Keratinocyte (primary cell): ENCODE measurements at regions not wholly inside any gene's neighbourhood (a gene's known extent, or its start where the extent isn't known, plus 50 kb on each side); places are given as distances from the start of the nearest gene placed in this dataset.

Experiments
- DNase-seq: peaks from one replicate; pipeline ENCODE4 v3.0.0-alpha.2; 2011; ENCODE audit warnings: low read depth, missing footprints, low spot score
- FAIRE-seq: peaks from 2 replicates; lab custom pipeline; 2011; peaks lifted over from hg19 to GRCh38; lab: Jason Lieb, UNC
- H2AFZ ChIP-seq: 2 replicates; pipeline ENCODE4 v1.6.0; 2012; ENCODE audit warnings: low read length, control low read depth, inconsistent platforms; ENCODE audit not compliant: control insufficient read depth
- H3K27ac ChIP-seq: 2 replicates; pipeline ENCODE4 v1.5.1; 2011; ENCODE audit warnings: low read length; ENCODE audit not compliant: control insufficient read depth, insufficient read depth
- H3K27me3 ChIP-seq: 3 replicates; pipeline ENCODE4 v1.6.0; 2011; ENCODE audit warnings: low read length; ENCODE audit not compliant: control insufficient read depth, insufficient read depth; ENCODE audit errors: extremely low read depth
- H3K36me3 ChIP-seq, 2 experiments: 2 replicates in 1 of 2; 3 replicates in 1 of 2; pipeline ENCODE4 v1.5.1; 2011; ENCODE audit warnings: low read length in 2 of 2, mild to moderate bottlenecking in 1 of 2; ENCODE audit not compliant: control insufficient read depth in 2 of 2, insufficient read depth in 2 of 2; ENCODE audit errors: extremely low read depth in 1 of 2
- H3K4me1 ChIP-seq: 3 replicates; pipeline ENCODE4 v1.5.1; 2011; ENCODE audit warnings: low read length; ENCODE audit not compliant: control insufficient read depth, insufficient read depth; ENCODE audit errors: extremely low read depth
- H3K4me2 ChIP-seq: 3 replicates; pipeline ENCODE4 v1.6.0; 2011; ENCODE audit warnings: low read depth, low read length; ENCODE audit not compliant: control insufficient read depth, insufficient read depth; ENCODE audit errors: extremely low read depth
- H3K4me3 ChIP-seq, 3 experiments: fragments of 200-600 bp in 1 of 3; sonication (generic) in 1 of 3; 2 replicates in 2 of 3; 3 replicates in 1 of 3; pipeline ENCODE4 v1.5.1; 2011 to 2016; ENCODE audit warnings: low read length in 3 of 3, mild to moderate bottlenecking in 3 of 3, control low read depth in 2 of 3, inconsistent platforms in 1 of 3, low read depth in 1 of 3, mixed read lengths in 1 of 3, mixed run types in 1 of 3, moderate library complexity in 1 of 3; ENCODE audit not compliant: control insufficient read depth in 2 of 3, insufficient read depth in 2 of 3; ENCODE audit errors: extremely low read depth in 1 of 3
- H3K79me2 ChIP-seq: 2 replicates; pipeline ENCODE4 v1.6.0; 2012; ENCODE audit warnings: low read length; ENCODE audit not compliant: control insufficient read depth, insufficient read depth
- H3K9ac ChIP-seq: 3 replicates; pipeline ENCODE4 v1.6.0; 2011; ENCODE audit warnings: low read length; ENCODE audit not compliant: control insufficient read depth, insufficient read depth; ENCODE audit errors: extremely low read depth
- H3K9me1 ChIP-seq: 3 replicates; pipeline ENCODE4 v1.6.0; 2011; ENCODE audit warnings: low read length; ENCODE audit not compliant: control insufficient read depth, insufficient read depth; ENCODE audit errors: extremely low read depth
- H3K9me3 ChIP-seq: 2 replicates; pipeline ENCODE4 v1.5.1; 2012; ENCODE audit warnings: low read depth, low read length; ENCODE audit not compliant: control insufficient read depth
- H4K20me1 ChIP-seq: 3 replicates; pipeline ENCODE4 v1.6.0; 2011; ENCODE audit warnings: low read length; ENCODE audit not compliant: control insufficient read depth, insufficient read depth; ENCODE audit errors: extremely low read depth
- CTCF ChIP-seq, 3 experiments: IDR thresholded peaks in 1 of 3; conservative IDR thresholded peaks in 1 of 3; optimal IDR thresholded peaks in 1 of 3; 2 replicates in 2 of 3; 3 replicates in 1 of 3; pipeline versions ENCODE3 to v1.5.1; 2011; ENCODE audit warnings: low read length in 3 of 3, mild to moderate bottlenecking in 3 of 3, moderate library complexity in 2 of 3, control low read depth in 1 of 3, inconsistent platforms in 1 of 3; ENCODE audit not compliant: insufficient read depth in 2 of 3; ENCODE audit errors: extremely low read depth in 1 of 3
- EZH2 ChIP-seq: IDR thresholded peaks from one replicate; pipeline ENCODE4 v1.6.1; 2012; ENCODE audit warnings: inconsistent platforms, mild to moderate bottlenecking, low read length, moderate library complexity
- dilution Hi-C: fragments of 300-500 bp; cut with MboI; formaldehyde crosslinking; loops from one replicate; pipeline ENCODE4 v1.7.0; 2020; ENCODE audit warnings: low sequenced_read_pairs; ENCODE audit not compliant: extremely low pct_ligation_motif_present

GRCh38 chr2:35410431-35411061 is 945.0 kb upstream of the CRIM1 start:
- Histone ChIP-seq H3K4me1 (no peaks in the 10 kb centered on the region), H3K4me2 (no peak overlapping the region), H3K9me3 (no peaks in the 10 kb centered on the region), H3K79me2 (no peaks in the 10 kb centered on the region), H4K20me1 (no peaks in the 10 kb centered on the region), H3K9me1 (no peaks in the 10 kb centered on the region), H3K9ac (no peak overlapping the region), H3K4me3 (no peak overlapping the region), H3K27ac (no peak overlapping the region), H3K27me3 (no peaks in the 10 kb centered on the region), H2AFZ (no peak overlapping the region), H3K36me3 (no peaks in the 10 kb centered on the region)
- dilution Hi-C loops, result no loop called here
- FAIRE-seq (no peak), DNase-seq (no peak)
- TF ChIP-seq EZH2 (no peak), CTCF (optimal IDR thresholded peaks at IDR 0.05 in 1 of 3, IDR thresholded peaks at IDR 0.05 in 1 of 3, conservative IDR thresholded peaks at IDR 0.05 in 1 of 3; ENCODE audit: extremely low read depth in 1 of 3, insufficient read depth in 2 of 3, low read length in 3 of 3) (peak; percentile 75 to 88 (median 83))

- no peaks in the 10 kb centered on the region for H3K9me1 ChIP-seq
- H3K27ac ChIP-seq, result no peak overlapping the region
- H3K36me3 ChIP-seq, result no peaks in the 10 kb centered on the region
- no peak overlapping the region for H2AFZ ChIP-seq
- DNase-seq, result no peak
- H3K4me1 ChIP-seq, result no peaks in the 10 kb centered on the region
- no peak for FAIRE-seq
- H3K27me3 ChIP-seq, result no peaks in the 10 kb centered on the region
- H3K9ac ChIP-seq, result no peak overlapping the region
- TF ChIP-seq EZH2, result no peak
- TF ChIP-seq CTCF (optimal IDR thresholded peaks at IDR 0.05 in 1 of 3, IDR thresholded peaks at IDR 0.05 in 1 of 3, conservative IDR thresholded peaks at IDR 0.05 in 1 of 3; ENCODE audit: extremely low read depth in 1 of 3, insufficient read depth in 2 of 3, low read length in 3 of 3), result no peak
- no peaks in the 10 kb centered on the region for H4K20me1 ChIP-seq
- no peak overlapping the region for H3K4me2 ChIP-seq
- no peaks in the 10 kb centered on the region for H3K79me2 ChIP-seq
- dilution Hi-C loops, result no loop called here
- H3K4me3 ChIP-seq, result no peak overlapping the region
- H3K9me3 ChIP-seq, result no peaks in the 10 kb centered on the region
Measured at GRCh38 chr2:35409762-35410161, 945.8 kb upstream of the CRIM1 start.
